ENCODE measurements at regions not wholly inside any gene's neighbourhood (a gene's known extent, or its start where the extent isn't known, plus 50 kb on each side); places are given as distances from the start of the nearest gene placed in this dataset.

- TF ChIP-seq ID3 (CRISPR knock-in tag; IDR thresholded peaks at IDR 0.05) (no peak), ID3 (tag; IDR thresholded peaks at IDR 0.05) (0 out of 2 replicates have a peak, but pooled peaks have one; percentile 36), ZNF511 (CRISPR knock-in tag; IDR thresholded peaks at IDR 0.05) (peak; percentile 88; the same call in 1 of the 2 replicates), ZNF699 (CRISPR knock-in tag; IDR thresholded peaks at IDR 0.05; ENCODE audit: insufficient replicate concordance) (peak; percentile 69), IFI16 (CRISPR knock-in tag; IDR thresholded peaks at IDR 0.05) (0 out of 2 replicates have a peak, but pooled peaks have one; percentile 55), ZNF655 (CRISPR knock-in tag; IDR thresholded peaks at IDR 0.05) (0 out of 2 replicates have a peak, but pooled peaks have one; percentile 36), PHB2 (IDR thresholded peaks at IDR 0.05; ENCODE audit: low read depth) (no peak), HMG20A (CRISPR knock-in tag; conservative IDR thresholded peaks at IDR 0.05) (peak; percentile 72; the same call in 1 of the 2 replicates), HBP1 (CRISPR knock-in tag; IDR thresholded peaks at IDR 0.05) (peak; percentile 81; the same call in 1 of the 2 replicates), E2F4 (CRISPR knock-in tag; IDR thresholded peaks at IDR 0.05; ENCODE audit: low read depth) (peak; percentile 74), TCF3 (CRISPR knock-in tag; IDR thresholded peaks at IDR 0.05) (no peak), ZNF586 (CRISPR knock-in tag; conservative IDR thresholded peaks at IDR 0.05) (no peak), THAP12 (CRISPR knock-in tag; IDR thresholded peaks at IDR 0.05) (0 out of 2 replicates have a peak, but pooled peaks have one; percentile 59), TOE1 (IDR thresholded peaks at IDR 0.05; ENCODE audit: borderline replicate concordance) (no peak), TOE1 (CRISPR knock-in tag; IDR thresholded peaks at IDR 0.05; ENCODE audit: borderline replicate concordance, low read depth) (0 out of 2 replicates have a peak, but pooled peaks have one; percentile 86), CCAR2 (IDR thresholded peaks at IDR 0.05; ENCODE audit: low read depth, low read length) (no peak), NR2C2 (CRISPR knock-in tag; IDR thresholded peaks at IDR 0.05) (peak; percentile 59; the same call in 1 of the 2 replicates), NR2C2 (tag; IDR thresholded peaks at IDR 0.05) (no peak), LARP7 (IDR thresholded peaks at IDR 0.05) (peak; percentile 24; the same call in 1 of the 2 replicates), FOXP1 (CRISPR knock-in tag; IDR thresholded peaks at IDR 0.05) (0 out of 2 replicates have a peak, but pooled peaks have one; percentile 14)
Measured at GRCh38 chr22:19577422-19577966, 53.3 kb upstream of the CLDN5 start (continued).
